LHCN-M2 (cell line): ENCODE measurements at regions not wholly inside any gene's neighbourhood (a gene's known extent, or its start where the extent isn't known, plus 50 kb on each side); places are given as distances from the start of the nearest gene placed in this dataset.
"Not testable (repeated sequence)": the region's sequence is repeated elsewhere in the genome, so short reads cannot be mapped to it uniquely, and the experiment has no call there.

ENCODE experiments used
- DNase-seq: peaks from one replicate; pipeline ENCODE4 v3.0.0-alpha.2; 2012; ENCODE audit warnings: low read depth

DNA sequence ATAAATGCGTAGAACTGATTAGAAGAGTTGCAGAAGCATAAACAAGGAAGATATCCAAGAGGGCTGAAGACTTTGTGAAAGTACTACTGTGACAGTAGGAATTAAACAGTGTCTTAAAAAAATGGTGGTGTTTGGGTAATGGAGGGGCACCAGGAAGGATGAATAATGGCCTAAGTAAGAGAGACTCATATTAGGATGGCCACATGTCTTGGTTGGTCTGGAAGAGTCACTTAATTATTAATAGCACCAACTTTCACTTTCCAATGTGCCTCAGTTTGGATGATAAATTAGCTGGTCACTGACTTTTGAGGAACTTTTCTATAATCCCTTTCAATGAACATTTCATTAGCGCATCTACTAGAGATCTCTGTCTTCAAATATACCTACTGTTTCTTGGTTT is 372.2 kb downstream of the NYAP2 start:
- no peak for DNase-seq

DNA sequence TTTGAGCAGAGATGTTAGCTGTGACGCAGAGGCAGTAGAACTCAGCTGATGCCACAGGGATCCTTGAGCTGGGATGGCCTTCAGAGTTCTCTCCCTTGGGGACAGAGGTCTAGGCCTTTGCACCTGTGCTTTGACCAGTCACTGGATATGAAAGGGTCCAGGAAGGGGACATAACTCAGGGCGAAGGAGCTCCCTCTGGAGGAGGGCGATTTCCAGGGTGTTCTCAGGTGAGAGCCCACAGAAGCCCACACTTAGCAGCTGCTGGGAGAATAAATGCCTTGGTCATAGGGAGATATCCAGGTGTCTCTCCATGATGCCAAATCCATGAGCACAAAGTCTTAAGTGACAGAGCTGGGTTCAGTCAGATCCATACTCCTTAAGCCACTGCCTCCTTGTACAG is 369.2 kb downstream of the NYAP2 start:
- DNase-seq: no peak

DNA sequence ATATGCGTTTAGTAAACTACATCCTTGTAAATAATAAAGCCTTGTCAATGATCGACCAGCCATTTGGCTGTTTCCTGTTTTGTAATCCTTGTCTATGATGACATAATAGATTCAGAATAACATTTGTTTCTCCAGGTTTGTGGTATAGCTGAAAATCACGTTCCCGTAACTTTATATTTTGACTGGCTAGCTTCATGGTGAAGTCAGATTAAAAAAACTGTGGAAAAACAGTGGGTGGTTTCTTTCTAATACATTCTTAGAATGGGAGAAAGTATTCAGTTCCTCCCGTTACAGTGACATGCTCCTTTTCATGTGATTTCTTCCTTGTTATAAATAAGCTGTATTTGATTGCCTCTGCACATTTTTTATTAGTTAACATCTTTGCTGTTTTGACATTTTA is 366.9 kb downstream of the NYAP2 start:
- DNase-seq: peak; percentile 65

DNA sequence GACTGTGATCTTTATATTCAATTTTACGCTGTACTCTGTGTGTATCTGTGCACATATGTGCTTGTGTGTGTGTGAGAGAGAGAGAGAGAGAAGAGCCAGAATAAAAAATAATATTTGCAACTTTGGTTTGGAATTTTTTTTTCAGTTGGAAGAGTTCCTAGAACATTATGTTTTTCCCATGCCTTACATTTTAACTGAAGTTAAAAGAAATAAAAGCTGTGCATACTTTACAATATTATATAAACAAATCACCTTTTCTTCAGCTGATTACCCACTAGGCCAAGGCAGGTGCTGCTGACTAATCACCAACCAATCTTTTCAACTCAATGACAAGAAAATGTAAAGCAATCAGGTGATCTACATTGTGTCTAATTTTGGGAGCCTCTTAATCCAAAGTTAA is 366.3 kb downstream of the NYAP2 start:
- DNase-seq: peak; percentile 24

DNA sequence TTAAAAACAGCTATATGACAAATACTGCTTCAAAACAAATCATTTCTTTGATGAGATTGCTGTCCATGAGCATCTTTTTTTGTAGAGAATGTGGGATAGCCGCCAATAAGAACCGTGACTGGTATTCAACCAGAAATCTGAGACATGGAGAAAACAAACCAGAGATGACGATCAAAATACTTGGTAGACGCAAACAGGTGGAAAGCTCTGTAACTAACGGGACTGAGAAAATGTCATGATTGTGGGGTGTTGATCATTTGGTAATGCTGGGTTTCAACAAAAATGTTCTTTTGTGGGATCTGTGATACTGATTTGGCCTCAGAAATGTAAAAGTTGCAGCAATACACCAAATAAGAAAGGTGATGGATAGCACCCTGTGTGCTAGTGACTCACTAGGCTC is 364.8 kb downstream of the NYAP2 start:
- peak; percentile 97 for DNase-seq

DNA sequence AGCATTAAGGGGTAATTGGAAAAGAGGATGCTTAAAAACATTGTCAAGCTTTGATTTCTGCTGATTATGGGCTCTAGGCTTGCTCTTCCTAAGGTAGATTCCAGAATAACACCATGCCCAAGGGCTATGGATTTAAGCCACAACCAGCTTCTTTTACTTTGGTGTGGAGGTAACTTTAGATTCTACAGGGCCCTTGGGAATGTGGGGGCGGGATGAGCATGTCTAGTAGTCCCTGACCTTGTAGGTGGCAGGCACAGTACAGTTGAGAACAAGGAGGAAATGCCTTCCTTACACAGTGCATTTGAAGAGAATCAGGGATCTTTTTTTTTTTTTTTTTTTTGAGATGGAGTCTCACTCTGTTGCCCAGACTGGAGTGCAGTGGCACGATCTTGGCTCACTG is 364.2 kb downstream of the NYAP2 start:
- DNase-seq: peak; percentile 51

- peak; percentile 8 for DNase-seq
Measured at GRCh38 chr2:225761396-225761795, 361.9 kb downstream of the NYAP2 start.

DNA sequence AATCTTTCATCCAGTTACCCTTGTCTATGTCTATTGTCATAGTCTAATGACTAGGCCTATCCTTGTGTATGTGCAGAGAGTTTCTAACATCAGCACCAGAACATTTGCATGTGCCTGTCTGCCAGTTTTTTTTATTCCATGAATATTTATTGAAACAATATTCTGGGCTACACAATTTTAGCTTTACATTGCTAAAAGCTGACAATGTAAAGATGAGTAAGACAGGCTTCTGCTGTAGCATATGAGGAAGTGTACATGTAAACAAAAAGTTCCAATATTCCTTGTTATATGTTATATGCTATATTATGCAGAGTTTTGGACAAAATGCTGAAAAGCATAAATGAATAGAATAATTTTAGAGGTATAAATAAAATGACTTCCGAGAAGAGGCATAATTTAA is 357.7 kb downstream of the NYAP2 start:
- no peak for DNase-seq

GRCh38 chr2:225756198-225756597 is 356.7 kb downstream of the NYAP2 start:
- no peak for DNase-seq

DNA sequence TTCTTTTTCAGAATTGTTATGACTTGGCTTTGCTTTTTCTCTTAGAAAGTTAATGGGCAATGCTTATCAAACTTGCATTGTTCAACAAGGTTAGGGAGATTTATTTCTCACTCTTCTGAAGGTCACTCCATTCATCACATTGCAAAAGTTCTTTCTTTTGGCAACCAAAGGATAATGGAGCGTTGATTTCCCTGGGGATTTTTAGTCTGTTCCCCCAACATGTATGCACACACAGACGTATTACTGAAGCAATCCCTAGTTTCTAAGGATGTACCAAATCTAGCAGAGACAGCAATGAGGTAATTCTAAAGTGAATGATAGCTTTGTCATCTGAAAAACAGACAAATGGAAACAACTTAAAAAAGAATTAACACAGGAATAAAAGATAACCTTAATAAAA is 349.1 kb downstream of the NYAP2 start:
- no peak for DNase-seq

GRCh38 chr2:225743996-225744395 is 344.5 kb downstream of the NYAP2 start:
- DNase-seq: not testable (repeated sequence)

DNA sequence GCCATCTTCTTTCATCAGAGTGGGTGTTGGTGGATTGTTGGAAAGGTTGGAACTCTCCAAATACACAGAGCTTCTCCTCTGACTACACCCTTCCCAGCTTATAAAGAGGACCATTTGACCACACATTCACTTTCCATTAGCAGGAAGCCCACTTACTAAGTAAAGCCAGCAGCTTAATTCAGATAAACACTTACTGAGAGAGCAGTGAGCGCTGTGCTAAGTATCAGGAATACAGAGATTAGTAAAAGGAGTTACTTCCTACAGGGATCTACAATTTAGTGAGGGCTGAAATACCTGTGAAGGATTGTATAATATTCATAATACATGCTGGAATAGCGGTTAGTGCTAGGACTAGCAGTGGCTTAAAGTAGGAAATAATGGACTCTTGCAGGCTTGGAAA is 343.0 kb downstream of the NYAP2 start:
- no peak for DNase-seq

DNA sequence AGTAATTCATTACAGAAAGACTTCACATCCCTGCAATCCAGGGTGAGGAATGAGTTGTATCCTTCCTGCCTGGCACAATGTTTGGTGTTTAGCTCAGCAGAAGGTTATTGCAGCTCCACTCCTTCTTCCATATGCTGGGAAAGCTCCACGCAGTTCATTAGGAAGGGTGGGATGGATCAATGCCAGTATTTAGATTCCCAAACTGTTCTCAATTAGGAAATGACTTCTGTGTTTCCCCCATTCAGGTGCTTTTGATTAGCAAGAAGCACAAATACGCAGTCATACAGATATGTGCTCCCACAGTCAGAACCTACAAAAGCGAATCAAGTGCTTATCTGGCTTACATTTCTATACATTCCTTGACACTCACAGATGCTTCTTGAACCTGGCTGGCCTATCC is 340.6 kb downstream of the NYAP2 start:
- DNase-seq: no peak

GRCh38 chr2:225739328-225739727 is 339.8 kb downstream of the NYAP2 start:
- no peak for DNase-seq

- no peak for DNase-seq
Measured at GRCh38 chr2:225738735-225739134, 339.2 kb downstream of the NYAP2 start.

GRCh38 chr2:225737556-225737955 is 338.0 kb downstream of the NYAP2 start:
- peak; percentile 65 for DNase-seq

GRCh38 chr2:225735844-225736243 is 336.3 kb downstream of the NYAP2 start:
- DNase-seq: peak; percentile 93

DNA sequence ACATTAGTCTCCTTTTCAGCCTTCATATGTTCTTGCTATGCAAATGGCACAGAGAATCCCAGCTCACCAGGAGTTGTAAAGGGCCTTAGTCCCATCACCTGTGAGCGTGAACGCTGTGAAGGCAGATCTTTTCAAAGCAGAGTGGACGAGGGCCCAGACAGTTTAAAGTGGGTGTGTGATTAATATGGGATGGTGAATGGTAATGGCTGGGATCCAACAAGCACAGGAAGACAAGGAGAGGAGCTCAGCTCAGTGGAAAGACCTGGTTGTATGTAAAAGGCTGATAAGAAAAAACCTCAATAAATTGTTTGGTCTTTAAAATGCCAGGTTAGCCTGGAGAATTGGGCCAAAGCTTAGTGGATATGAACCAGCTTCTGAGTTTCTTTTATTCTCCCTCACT is 326.2 kb downstream of the NYAP2 start:
- no peak for DNase-seq
